Hematopoietic multipotent progenitor cell treated with erythropoietin and hydrocortisone succinate and interleukin-3 and kit ligand, for 4 days (in vitro differentiated cells): ENCODE measurements at regions not wholly inside any gene's neighbourhood (a gene's known extent, or its start where the extent isn't known, plus 50 kb on each side); places are given as distances from the start of the nearest gene placed in this dataset.
"Not testable (repeated sequence)": the region's sequence is repeated elsewhere in the genome, so short reads cannot be mapped to it uniquely, and the experiment has no call there.

Source experiments
- DNase-seq: peaks from one replicate; pipeline ENCODE4 v3.0.0-alpha.2; 2015

GRCh38 chr12:29929295-29929694, 145.6 kb upstream of the TMTC1 start:
- DNase-seq = no peak

GRCh38 chr12:29921307-29921706, 137.6 kb upstream of the TMTC1 start:
- peak; percentile 69 for DNase-seq

DNA sequence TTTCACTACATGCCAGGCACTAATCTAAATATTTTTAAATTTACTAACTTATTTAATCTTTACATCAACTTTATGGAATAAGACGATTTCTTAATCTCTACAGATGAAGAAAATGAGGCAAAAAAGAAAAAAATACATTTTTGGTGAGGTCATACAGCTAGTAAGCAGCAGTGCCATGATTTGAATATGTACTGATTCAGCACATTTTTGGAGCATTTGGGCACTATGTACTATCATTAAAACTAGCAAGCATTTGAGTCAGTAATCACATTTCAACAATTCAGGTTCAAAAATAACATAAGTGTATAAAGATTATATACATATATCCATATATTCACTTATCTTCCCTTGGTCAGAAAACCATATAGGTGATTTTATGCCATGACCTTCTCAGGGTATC, 124.4 kb upstream of the TMTC1 start:
- no peak for DNase-seq

- no peak for DNase-seq
Measured at GRCh38 chr12:29907461-29907860, 123.7 kb upstream of the TMTC1 start.

DNA sequence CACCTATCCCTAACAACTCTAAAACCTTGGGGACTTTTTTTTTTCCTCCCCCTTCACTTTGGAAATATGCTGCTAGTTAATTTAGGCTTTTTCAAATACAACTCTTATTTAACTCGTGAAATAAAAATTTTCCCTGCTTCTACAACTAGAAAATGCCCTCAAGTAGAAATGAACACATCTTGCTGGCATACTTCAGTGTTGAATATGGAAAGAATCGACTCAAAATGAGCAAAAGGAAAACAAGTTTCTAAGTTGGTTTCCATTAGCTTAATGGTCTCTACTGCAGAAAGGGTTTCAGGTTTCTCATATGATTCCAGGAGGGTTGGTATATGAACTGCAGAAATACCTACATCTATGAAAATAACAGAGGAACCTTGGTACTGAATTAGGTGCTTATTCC, 118.3 kb upstream of the TMTC1 start:
- no peak for DNase-seq

GRCh38 chr12:29901585-29901984, 117.8 kb upstream of the TMTC1 start:
- DNase-seq = no peak

GRCh38 chr12:29899212-29899931, 115.6 kb upstream of the TMTC1 start:
- no peak for DNase-seq

DNA sequence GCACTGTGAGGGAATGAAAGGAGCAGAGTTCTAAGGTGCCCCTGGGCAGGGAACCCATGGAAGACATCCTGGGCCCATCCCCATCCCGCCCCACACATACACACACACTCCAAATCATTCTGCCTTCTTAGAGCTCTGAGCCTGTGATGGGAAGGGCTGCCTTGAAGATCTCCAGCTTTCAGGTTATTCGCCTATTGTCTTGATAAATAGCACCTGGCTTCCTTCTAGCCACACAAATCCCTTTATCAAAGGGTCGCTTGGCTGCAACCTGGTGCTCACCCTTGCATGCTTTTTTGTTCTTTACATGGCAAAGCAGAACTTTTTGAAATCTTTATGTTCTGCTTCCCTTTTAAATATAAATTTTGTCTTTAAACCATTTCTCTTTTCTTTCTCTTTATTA, 112.2 kb upstream of the TMTC1 start:
- no peak for DNase-seq

- DNase-seq = no peak
Measured at GRCh38 chr12:29893002-29893401, 109.3 kb upstream of the TMTC1 start.

DNA sequence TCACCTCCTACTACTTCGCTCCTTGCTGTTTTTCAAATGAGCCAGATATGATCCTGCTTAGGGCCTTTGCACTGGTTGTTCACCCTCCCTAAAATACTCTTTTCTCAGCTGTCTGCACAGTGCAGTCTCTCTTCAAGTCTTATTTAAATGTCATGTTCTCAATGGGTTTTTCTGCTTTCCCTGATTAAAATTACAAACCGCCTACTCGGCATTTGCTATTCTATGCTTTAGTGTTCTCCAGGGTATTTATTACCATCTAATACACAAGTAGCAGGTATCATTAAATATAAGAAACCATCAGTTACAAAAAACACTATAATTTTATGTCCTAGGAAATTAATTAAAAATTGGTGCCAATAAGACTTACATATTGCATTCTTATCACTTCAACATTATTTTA, 108.0 kb upstream of the TMTC1 start:
- DNase-seq = no peak

DNA sequence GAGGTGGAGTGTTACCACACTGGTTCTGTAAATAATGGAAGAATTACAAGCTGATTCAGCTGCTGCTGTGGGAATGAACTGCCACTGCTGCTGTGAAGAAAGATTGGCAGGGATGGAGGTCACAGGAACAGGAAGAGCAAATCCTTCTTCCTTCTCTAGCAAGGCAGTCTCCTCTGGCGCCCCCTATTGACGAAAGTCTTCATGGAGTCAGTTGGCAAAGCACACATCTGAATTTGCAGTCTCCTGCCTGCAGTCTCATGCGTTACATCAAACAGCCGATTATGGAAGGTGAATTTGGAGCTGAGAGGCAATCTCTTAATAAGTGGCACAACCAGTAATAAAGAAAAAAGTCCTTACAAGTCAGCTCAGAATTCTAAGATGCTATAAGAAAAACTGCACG, 106.0 kb upstream of the TMTC1 start:
- DNase-seq = peak; percentile 49

DNA sequence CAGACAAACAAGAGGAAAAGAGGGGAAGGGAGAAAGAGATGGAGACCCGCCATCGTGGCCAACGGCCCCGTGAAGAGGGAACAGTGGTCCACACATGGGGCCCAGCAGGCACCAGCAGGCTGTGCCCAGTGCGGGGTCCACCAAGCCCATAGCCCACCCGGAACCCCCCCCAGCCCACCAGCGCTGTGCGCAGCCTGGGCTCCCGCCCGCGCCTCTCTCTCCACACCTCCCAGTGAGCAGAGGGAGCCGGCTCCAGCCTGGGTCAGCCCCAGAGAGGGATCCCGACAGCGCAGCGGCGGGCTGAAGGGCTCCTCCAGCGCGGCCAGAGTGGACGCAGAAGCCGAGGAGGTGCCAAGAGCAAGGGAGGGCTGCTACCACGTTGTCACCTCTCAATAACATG, 105.0 kb upstream of the TMTC1 start:
- DNase-seq = no peak

DNA sequence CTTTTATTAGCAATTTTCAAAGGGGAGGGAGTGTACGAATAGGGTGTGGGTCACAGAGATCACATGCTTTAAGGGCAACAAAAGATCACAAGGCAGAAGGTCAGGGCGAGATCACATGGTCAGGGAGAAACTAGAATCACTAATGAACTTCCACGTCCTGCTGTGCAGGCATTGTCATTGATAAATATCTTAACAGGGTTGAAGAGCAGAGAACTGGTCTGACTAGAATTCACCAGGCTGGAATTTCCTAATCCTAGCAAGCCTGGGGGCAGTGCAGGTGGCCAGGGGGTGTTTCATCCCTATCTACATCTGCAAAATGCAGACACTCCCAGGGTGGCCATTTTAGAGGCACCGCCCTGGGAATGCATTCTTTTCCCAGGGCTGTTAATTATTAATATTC, 101.2 kb upstream of the TMTC1 start:
- DNase-seq = not testable (repeated sequence)

DNA sequence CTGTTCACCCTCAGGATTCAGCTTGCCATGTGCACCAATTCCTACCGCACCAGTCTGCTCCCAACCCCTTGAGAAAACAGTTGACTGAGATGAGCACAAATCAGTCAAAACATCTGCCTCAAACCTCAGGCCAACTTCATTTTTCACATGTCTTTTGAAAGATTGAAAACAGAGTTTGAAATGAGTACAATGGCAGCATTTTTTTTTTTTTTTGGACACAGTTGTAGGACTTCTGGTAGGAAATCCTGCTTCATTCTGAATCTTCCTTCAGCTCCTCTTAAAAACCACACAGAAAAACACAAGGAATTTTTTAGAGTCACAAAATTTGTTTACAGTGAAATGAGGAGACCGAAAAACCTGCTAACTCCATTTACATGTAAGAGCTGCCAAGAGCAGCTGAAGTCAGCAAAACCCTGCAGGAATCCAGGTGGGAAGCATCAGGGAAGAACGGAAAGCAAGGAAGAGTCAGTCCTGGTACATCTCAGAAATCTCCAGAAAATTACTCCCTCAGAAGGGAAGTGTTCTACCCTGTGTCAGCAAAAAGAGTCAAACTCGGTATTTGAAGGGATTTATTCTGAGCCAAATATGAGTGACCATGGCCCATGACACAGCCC, 100.3 kb upstream of the TMTC1 start:
- DNase-seq = no peak

- no peak for DNase-seq
Measured at GRCh38 chr12:29883525-29883924, 99.8 kb upstream of the TMTC1 start.

DNA sequence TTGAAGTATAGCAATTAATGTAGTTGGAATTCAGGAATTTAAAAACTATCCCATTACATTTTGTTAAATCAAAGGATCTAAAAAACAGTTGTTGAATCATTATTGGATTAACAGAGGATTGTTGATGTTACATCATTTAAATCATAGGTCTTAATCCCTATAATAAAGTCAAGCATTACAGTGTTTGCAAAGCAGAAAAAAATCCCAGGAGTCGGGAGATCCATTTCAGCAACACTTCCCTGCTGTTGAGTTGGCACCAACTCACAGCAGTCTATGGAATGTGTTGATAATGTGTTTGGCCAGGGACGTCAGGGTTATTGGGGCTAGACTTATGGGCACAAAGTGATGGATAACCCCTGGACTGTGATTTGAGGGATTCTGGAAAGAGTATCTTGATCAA, 99.1 kb upstream of the TMTC1 start:
- no peak for DNase-seq

DNA sequence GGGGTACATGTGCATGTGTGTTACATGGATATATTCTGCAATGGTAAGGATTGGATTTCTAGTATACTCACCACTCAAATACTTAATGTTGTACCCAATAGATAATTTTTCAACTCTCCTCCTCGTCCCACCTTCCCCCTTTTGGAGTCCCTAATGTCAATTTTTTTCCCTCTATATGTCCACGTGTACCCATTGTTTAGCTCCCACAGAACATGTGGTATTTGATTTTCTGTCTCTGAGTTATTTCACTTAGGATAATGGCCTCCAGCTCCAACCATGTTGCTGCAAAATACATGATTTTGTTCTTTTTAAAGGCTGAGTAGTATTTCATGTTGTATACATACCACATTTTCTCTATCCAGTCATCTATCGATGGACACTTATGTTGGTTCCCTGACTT, 97.2 kb upstream of the TMTC1 start:
- no peak for DNase-seq

DNA sequence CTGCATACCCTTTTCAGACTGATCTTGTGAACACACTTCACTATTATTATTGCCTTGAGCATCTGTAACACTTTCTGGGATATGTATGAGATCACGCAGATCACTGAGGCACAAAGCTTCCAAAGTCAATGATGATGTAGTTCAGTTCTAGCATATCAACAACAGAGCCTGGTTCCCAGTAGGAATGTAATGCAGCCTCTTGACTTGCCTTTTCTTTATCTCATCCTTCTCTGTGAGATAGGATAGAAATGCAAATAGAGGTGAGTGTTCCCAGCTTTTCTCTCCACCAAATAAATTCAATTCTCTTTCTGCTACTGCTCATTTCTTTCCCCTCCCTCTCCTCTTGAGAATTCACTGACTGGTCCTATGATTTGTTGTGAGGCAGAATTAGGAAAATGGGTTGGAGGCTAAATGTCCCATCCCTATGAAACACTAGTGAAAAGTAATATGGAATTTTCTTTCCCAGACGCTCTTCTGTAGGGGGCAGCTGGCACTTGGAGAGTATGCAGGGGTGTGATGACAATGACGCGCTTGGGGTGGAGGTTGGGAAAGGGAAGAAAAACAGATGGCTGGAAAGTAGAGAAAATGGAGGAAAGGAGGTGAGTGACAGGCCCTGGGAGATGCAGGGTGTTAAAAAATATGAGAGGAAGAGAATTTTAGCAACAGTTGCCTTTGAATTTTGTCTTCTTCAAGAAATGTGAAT, 96.0 kb upstream of the TMTC1 start:
- no peak for DNase-seq

GRCh38 chr12:29869946-29870345, 86.2 kb upstream of the TMTC1 start:
- DNase-seq = no peak

- DNase-seq = peak; percentile 1
Measured at GRCh38 chr12:29867823-29868222, 84.1 kb upstream of the TMTC1 start.

- DNase-seq = no peak
Measured at GRCh38 chr12:29863665-29864064, 79.9 kb upstream of the TMTC1 start.

- no peak for DNase-seq
Measured at GRCh38 chr12:29858270-29858786, 74.6 kb upstream of the TMTC1 start.

DNA sequence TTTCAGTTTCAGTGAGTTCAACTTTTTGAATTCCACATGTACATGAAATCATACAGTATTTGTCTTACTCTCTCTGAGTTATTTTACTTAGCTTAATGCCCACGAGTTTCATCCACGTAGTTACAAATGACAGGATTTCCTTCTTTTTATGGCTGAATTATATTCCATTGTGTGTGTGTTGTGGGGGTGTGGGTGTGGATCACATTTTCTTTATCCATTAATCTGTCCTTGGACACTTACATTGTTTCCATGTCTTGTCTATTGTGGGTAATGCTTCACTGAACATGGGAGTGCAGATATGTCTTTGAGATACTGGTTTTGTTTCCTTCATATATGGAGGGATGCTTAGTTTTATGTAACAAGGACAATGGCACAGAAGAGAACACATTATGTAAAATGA, 63.5 kb upstream of the TMTC1 start:
- DNase-seq = no peak

DNA sequence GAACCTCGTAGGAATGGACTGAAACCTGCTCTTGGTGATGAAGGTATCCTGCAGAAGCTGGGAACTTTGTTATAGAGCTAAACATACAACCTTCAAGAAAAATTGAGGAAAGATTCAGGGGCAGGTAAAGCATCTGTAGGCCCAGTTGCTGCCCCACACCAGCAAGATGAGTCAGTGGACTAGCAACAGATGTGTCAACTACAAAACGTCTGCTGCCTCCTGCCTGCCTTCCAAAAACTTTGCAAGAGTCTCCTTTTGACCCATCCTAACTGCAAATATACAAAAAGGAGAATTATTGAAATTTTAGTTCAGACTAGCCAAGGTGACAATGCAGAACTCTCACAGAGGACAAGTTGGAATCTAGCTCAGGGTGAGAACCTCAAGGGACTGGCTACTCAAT, 60.9 kb upstream of the TMTC1 start:
- no peak for DNase-seq
